ENCODE measurements at regions not wholly inside any gene's neighbourhood (a gene's known extent, or its start where the extent isn't known, plus 50 kb on each side); places are given as distances from the start of the nearest gene placed in this dataset.

DNA sequence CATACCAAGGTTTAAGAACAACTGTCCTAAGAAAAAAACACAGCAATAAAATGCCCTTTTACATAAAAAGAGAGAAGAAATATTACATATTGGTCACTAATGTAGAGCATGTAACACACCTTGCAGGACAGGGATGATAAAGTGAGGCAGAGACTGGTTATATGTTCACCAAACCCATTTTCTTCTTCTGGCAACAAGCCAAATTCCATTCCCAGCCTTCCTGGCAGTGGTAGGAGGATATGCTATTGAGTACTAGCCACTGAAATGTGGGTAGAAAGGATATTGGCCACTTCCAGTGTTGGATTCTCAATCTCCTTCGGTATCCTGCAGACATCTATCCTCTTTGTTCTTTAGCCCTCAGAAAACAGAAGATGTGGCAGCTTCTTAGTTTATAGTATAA is 105.2 kb upstream of the SHISA6 start:
- Histone ChIP-seq H3K9me3 (ENCODE audit: insufficient read depth, low read depth, low read length) (no peaks in the 10 kb centered on the region), H3K9ac (ENCODE audit: low read depth, low read length) (no peak overlapping the region), H3K4me3 (ENCODE audit: low read length) (no peak overlapping the region), H3K36me3 (ENCODE audit: insufficient read depth, low read depth, low read length) (no peaks in the 10 kb centered on the region), H3K27me3 (ENCODE audit: insufficient read depth, low read length) (no peaks in the 10 kb centered on the region), H3K4me1 (ENCODE audit: insufficient read depth, low read length) (no peaks in the 10 kb centered on the region), H3K27ac (ENCODE audit: low read length) (no peak overlapping the region)

DNA sequence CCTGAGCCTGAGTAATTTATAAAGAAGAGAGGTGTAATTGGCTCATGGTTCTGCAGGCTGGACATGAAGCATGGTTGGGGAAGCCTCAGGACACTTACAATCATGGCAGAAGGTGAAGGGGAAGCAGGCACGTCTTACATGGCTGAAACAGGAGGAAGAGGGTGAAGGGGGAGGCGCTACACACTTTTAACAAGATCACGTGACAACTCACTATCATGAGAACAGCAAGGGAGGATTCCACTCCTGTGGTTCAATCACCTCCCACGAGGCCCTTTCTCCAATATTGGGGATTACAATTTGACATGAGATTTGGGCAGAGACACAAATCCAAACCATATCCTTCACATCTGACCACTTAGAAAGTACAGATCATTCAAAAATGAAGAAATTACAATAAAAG is 110.6 kb upstream of the SHISA6 start:
- no peak overlapping the region for H3K27ac ChIP-seq (ENCODE audit: low read length)
- no peak overlapping the region for H3K4me3 ChIP-seq (ENCODE audit: low read length)
- H3K36me3 ChIP-seq (ENCODE audit: insufficient read depth, low read depth, low read length): no peaks in the 10 kb centered on the region
- no peaks in the 10 kb centered on the region for H3K4me1 ChIP-seq (ENCODE audit: insufficient read depth, low read length)
- no peaks in the 10 kb centered on the region for H3K27me3 ChIP-seq (ENCODE audit: insufficient read depth, low read length)
- no peak overlapping the region for H3K9ac ChIP-seq (ENCODE audit: low read depth, low read length)
- H3K9me3 ChIP-seq (ENCODE audit: insufficient read depth, low read depth, low read length): no peaks in the 10 kb centered on the region

DNA sequence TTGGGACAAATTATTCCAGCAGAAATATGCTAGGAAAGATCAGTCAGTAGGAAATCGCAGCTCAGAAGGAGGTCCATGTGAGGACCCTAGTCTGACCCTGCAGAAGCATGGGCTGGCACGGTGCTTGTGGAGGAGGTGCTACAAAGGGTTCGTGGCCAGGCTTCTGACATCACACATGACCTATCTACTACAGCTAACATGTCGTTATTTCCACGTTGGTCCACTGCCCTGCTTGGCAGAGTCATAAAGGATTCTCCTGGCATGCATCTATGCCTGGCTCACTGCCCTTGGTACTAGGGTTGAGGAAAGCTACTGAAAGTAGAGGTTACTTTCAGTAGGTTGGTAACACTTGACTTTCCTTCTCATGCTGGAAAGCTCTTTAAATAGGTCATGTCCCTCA is 118.1 kb upstream of the SHISA6 start:
- Histone ChIP-seq H3K36me3 (ENCODE audit: insufficient read depth, low read depth, low read length) (no peaks in the 10 kb centered on the region), H3K4me3 (ENCODE audit: low read length) (no peak overlapping the region), H3K4me1 (ENCODE audit: insufficient read depth, low read length) (no peaks in the 10 kb centered on the region), H3K27me3 (ENCODE audit: insufficient read depth, low read length) (no peaks in the 10 kb centered on the region), H3K27ac (ENCODE audit: low read length) (no peak overlapping the region), H3K9me3 (ENCODE audit: insufficient read depth, low read depth, low read length) (no peaks in the 10 kb centered on the region), H3K9ac (ENCODE audit: low read depth, low read length) (no peak overlapping the region)

DNA sequence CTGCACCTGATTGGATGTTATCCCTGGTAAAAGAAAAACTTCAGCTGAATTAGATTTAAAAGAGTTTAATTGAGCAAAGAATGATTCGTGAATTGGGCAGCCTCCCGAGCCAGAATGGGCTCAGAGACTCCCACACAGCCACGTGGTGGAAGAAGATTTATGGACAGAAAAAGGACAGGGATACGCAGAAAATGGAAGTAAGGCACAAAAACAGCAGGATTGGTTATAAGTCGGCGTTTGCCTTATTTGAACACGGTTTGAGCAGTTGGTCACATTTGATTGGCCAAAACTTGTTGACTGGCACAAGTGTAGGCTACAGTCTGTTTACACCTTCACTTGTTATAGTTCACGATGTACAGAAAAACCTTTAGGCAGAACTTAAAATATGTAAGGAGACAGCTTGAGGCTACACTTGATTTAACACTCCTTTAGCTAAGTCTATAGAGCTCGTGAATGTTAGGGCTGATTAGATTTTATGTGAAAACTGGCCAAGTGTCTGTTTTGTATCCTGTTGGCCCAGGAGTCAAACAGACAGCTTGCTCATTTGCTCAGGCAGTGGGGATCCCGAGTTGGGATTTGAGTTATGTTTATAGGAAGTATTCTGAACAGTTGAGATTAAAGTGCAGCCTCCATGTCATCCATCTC is 119.5 kb upstream of the SHISA6 start:
- Histone ChIP-seq H3K9ac (ENCODE audit: low read depth, low read length) (no peak overlapping the region), H3K4me1 (ENCODE audit: insufficient read depth, low read length) (no peaks in the 10 kb centered on the region), H3K36me3 (ENCODE audit: insufficient read depth, low read depth, low read length) (no peaks in the 10 kb centered on the region), H3K27me3 (ENCODE audit: insufficient read depth, low read length) (no peaks in the 10 kb centered on the region), H3K27ac (ENCODE audit: low read length) (no peak overlapping the region), H3K9me3 (ENCODE audit: insufficient read depth, low read depth, low read length) (no peaks in the 10 kb centered on the region), H3K4me3 (ENCODE audit: low read length) (no peak overlapping the region)

DNA sequence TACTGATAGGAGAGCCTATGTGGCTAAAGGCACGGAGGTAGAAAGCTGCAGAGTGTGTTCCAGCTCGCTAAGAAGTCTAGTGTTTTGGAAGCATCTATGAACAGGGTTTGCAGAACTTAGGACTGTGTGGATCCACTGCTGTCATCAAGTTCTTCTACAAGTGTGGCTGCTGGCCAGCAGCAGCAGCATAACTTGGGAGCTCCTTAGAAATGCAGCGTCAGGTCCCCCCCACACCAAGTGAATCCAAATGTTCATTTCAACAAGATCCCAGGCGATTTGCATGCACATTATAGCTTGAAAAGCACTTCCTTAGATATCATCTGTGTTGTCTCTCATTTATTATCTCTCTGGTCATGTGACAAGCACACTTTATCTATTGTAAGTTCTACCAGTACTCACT is 131.9 kb upstream of the SHISA6 start:
- H3K27ac ChIP-seq (ENCODE audit: low read length): no peak overlapping the region
- H3K9me3 ChIP-seq (ENCODE audit: insufficient read depth, low read depth, low read length): no peaks in the 10 kb centered on the region
- no peaks in the 10 kb centered on the region for H3K36me3 ChIP-seq (ENCODE audit: insufficient read depth, low read depth, low read length)
- H3K4me1 ChIP-seq (ENCODE audit: insufficient read depth, low read length): no peaks in the 10 kb centered on the region
- H3K4me3 ChIP-seq (ENCODE audit: low read length): no peak overlapping the region
- no peak overlapping the region for H3K9ac ChIP-seq (ENCODE audit: low read depth, low read length)
- H3K27me3 ChIP-seq (ENCODE audit: insufficient read depth, low read length): no peaks in the 10 kb centered on the region

DNA sequence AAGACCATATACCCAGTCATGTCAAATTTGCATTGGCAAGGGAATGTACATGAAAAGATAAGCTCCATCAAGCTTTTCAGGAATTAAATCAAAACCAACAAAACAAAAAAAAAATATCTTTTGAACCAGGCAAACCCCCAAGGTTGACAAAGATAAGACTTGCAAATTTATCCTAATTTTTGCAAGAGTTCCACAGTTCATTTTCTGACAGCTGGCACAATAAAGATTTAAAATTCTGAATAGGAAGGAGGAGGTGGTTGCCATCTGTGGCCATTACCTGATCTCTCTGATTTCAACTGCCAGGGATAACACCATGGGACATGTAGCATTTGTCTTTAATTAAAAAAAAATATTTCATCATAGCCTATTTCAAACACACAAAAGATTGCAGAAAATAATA is 135.9 kb upstream of the SHISA6 start:
- Histone ChIP-seq H3K9me3 (ENCODE audit: insufficient read depth, low read depth, low read length) (no peaks in the 10 kb centered on the region), H3K27me3 (ENCODE audit: insufficient read depth, low read length) (no peaks in the 10 kb centered on the region), H3K36me3 (ENCODE audit: insufficient read depth, low read depth, low read length) (no peaks in the 10 kb centered on the region), H3K27ac (ENCODE audit: low read length) (no peak overlapping the region), H3K4me3 (ENCODE audit: low read length) (no peak overlapping the region), H3K4me1 (ENCODE audit: insufficient read depth, low read length) (no peaks in the 10 kb centered on the region), H3K9ac (ENCODE audit: low read depth, low read length) (no peak overlapping the region)

DNA sequence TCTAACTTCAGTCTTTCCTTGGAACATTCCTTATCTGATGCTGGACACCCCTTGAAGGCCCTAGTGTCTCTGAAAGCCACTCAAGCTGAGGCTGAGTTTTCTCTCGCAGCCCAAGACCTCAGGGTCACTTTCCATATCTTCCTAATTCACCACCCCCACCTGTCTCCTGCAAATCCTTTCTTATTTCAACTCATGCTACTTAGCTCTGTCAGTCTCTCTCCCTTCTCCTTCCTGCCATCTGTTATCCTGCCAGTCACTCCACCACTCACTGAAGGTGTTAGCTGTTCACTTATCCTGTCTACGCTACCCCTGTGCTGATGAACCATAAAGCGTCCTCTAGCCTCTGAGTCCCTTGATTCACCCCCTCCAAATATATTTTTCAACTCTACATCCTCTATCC is 143.9 kb upstream of the SHISA6 start:
- H3K27me3 ChIP-seq (ENCODE audit: insufficient read depth, low read length): no peaks in the 10 kb centered on the region
- H3K36me3 ChIP-seq (ENCODE audit: insufficient read depth, low read depth, low read length): no peaks in the 10 kb centered on the region
- H3K4me3 ChIP-seq (ENCODE audit: low read length): no peak overlapping the region
- H3K27ac ChIP-seq (ENCODE audit: low read length): no peak overlapping the region
- no peaks in the 10 kb centered on the region; the same call in 1 of the 2 replicates for H3K4me1 ChIP-seq (ENCODE audit: insufficient read depth, low read length)
- no peaks in the 10 kb centered on the region for H3K9me3 ChIP-seq (ENCODE audit: insufficient read depth, low read depth, low read length)
- H3K9ac ChIP-seq (ENCODE audit: low read depth, low read length): no peak overlapping the region

DNA sequence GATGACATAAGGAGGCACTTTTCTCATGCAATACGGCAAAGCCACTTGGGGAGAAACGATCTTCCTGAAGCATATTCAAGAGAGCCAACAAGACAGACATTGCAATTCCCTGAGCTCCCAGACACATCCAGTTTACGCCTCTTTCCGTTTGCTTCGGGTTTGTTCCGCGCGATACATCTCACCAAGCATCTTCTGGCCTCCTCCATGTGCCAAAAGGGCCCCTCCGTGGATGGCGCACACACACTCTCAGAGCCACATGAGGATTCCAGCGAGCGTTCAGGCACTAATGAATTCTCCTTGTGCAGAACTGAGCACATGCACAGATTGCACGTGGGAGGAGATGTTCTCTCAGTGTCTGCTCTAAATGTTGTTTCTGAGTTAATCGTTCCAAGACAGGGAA is 146.7 kb upstream of the SHISA6 start:
- no peaks in the 10 kb centered on the region for H3K36me3 ChIP-seq (ENCODE audit: insufficient read depth, low read depth, low read length)
- no peak overlapping the region for H3K4me3 ChIP-seq (ENCODE audit: low read length)
- H3K27ac ChIP-seq (ENCODE audit: low read length): no peak overlapping the region
- no peak overlapping the region for H3K9ac ChIP-seq (ENCODE audit: low read depth, low read length)
- H3K9me3 ChIP-seq (ENCODE audit: insufficient read depth, low read depth, low read length): no peaks in the 10 kb centered on the region
- H3K27me3 ChIP-seq (ENCODE audit: insufficient read depth, low read length): no peaks in the 10 kb centered on the region
- no peaks in the 10 kb centered on the region; the same call in 1 of the 2 replicates for H3K4me1 ChIP-seq (ENCODE audit: insufficient read depth, low read length)

DNA sequence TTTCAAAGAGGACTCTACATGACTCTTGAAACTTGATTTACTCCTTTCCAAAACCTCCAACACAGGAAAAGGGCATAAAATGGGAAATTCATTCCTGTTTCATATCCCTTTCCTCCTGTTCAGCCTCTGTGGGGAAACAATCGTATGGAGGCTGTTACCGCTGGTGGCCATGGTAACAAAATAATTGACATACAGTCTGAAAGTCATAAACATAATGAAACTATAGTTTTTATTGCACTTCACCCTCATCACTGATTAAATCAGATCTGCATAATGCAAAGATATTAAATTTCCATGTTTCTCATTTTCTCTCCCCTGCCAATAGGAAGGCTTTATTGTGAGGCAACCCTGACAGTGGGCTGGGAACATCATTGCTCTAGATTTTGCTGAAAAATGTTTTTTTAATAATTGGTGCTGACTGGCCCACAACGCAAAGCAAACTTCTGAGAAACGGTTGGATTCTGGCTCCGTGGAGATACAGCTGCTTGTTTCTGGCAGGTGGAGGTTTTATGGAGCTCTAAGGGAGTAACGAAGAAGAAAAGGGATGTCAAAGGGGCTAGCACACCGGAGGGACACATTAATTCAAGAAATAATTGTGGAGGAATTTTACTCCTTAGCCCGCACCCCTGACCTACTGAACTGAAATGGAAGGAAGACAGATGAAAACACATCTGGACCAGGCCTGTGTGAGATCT is 154.2 kb upstream of the SHISA6 start:
- Histone ChIP-seq H3K4me3 (ENCODE audit: low read length) (no peak overlapping the region), H3K9ac (ENCODE audit: low read depth, low read length) (no peak overlapping the region), H3K9me3 (ENCODE audit: insufficient read depth, low read depth, low read length) (no peaks in the 10 kb centered on the region), H3K4me1 (ENCODE audit: insufficient read depth, low read length) (peaks cover 16% of the 10 kb centered on the region; the same call in 1 of the 2 replicates), H3K27ac (ENCODE audit: low read length) (no peak overlapping the region), H3K36me3 (ENCODE audit: insufficient read depth, low read depth, low read length) (no peaks in the 10 kb centered on the region), H3K27me3 (ENCODE audit: insufficient read depth, low read length) (no peaks in the 10 kb centered on the region)

DNA sequence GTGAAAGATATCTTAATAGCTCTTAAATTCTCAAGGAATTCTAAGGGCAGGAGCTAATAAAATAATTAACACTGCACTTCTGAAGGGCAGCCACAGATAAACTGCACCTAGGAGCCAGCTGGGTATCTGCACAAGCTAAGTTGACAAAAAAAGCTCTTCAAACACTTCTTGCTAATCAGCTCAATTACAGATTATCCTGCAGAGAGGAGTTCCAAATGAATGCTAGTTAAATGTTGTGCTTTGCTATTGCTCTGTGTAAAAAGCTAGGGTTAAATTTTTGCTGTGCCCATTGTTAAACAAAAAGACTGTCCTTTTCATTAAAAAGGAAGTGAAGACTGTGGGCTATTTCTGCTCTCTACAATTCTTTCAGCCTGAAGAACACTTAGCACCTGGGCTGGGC is 158.5 kb upstream of the SHISA6 start:
- Histone ChIP-seq H3K9me3 (ENCODE audit: insufficient read depth, low read depth, low read length) (no peaks in the 10 kb centered on the region), H3K4me3 (ENCODE audit: low read length) (peak overlapping the region; percentile 11; the same call in 1 of the 2 replicates), H3K27ac (ENCODE audit: low read length) (no peak overlapping the region), H3K27me3 (ENCODE audit: insufficient read depth, low read length) (no peaks in the 10 kb centered on the region), H3K9ac (ENCODE audit: low read depth, low read length) (no peak overlapping the region), H3K36me3 (ENCODE audit: insufficient read depth, low read depth, low read length) (no peaks in the 10 kb centered on the region), H3K4me1 (ENCODE audit: insufficient read depth, low read length) (peaks cover 20% of the 10 kb centered on the region; the same call in 1 of the 2 replicates)

DNA sequence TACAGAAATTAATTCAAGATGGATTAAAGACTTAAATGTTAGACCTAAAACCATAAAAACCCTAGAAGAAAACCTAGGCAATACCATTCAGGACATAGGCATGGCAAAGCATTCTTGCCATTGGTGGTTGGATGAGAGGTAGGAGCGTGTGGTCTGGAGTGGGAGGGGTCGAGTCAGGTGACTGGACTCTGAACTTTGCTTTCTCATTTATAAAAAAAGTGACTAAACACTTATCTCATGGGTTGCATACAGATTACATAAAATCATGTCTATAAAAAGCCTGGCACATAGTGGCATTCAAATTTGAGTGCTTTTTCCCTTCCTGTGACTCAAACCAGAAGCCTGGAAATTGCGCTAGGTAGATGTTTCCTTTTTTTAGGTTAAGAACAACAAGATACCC is 159.7 kb upstream of the SHISA6 start:
- H3K27ac ChIP-seq (ENCODE audit: low read length): no peak overlapping the region
- H3K4me1 ChIP-seq (ENCODE audit: insufficient read depth, low read length): peaks cover 20% of the 10 kb centered on the region; the same call in 1 of the 2 replicates
- no peaks in the 10 kb centered on the region for H3K9me3 ChIP-seq (ENCODE audit: insufficient read depth, low read depth, low read length)
- no peaks in the 10 kb centered on the region for H3K27me3 ChIP-seq (ENCODE audit: insufficient read depth, low read length)
- H3K36me3 ChIP-seq (ENCODE audit: insufficient read depth, low read depth, low read length): no peaks in the 10 kb centered on the region
- H3K4me3 ChIP-seq (ENCODE audit: low read length): no peak overlapping the region
- no peak overlapping the region for H3K9ac ChIP-seq (ENCODE audit: low read depth, low read length)

DNA sequence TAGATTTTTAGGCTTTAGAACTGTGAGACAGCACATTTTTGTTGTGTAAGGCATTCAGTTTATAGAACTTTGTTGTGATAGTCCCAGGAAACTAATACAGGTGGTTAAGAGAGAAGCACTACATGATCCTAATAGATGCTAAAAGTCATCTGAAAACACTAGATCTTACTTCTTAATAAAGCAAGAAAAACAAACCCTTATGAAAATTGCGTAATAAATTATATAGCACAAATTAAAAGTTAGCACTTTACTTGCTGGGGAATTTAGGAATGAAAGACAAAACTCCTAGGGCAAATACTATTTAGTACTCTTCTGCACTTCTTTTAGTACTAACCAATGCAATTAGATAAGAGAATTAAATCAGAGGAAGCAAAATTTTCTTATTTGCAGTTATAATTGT is 163.3 kb upstream of the SHISA6 start:
- no peaks in the 10 kb centered on the region for H3K9me3 ChIP-seq (ENCODE audit: insufficient read depth, low read depth, low read length)
- H3K27me3 ChIP-seq (ENCODE audit: insufficient read depth, low read length): no peaks in the 10 kb centered on the region
- H3K4me3 ChIP-seq (ENCODE audit: low read length): no peak overlapping the region
- peaks cover 15% of the 10 kb centered on the region; the same call in 1 of the 2 replicates for H3K4me1 ChIP-seq (ENCODE audit: insufficient read depth, low read length)
- H3K9ac ChIP-seq (ENCODE audit: low read depth, low read length): no peak overlapping the region
- H3K36me3 ChIP-seq (ENCODE audit: insufficient read depth, low read depth, low read length): no peaks in the 10 kb centered on the region
- H3K27ac ChIP-seq (ENCODE audit: low read length): no peak overlapping the region

All from iPS-20b (cell line).